ENCODE measurements at regions not wholly inside any gene's neighbourhood (a gene's known extent, or its start where the extent isn't known, plus 50 kb on each side); places are given as distances from the start of the nearest gene placed in this dataset.
A peak's percentile ranks its signal among the peaks of the same experiment; 100 is the strongest.

DNA sequence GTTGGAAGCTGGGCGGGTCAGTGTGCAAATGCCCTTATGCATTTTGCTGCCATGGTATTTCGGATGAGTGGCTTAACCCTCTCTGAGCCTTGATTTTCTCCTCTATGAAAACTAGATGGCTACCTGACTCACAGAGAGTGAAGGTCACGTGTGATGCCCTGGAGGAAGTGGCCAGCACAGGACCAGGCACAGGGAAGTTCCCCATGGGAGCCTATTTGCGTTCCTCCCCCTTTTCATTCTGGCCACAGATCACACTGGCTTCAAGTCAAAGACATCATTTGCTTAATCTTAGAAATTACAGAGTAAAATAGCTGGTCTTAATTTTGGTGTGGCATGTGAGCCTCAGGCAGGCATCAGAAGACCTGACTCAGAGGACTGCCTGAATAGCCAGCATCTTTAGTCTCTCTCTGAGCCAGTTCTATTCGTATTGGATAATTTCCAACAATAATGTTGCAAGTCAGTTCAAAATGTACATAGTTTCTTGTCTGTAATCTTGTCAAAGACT lies 57.6 kb upstream of the CD302 start:
- DNase-seq (ENCODE audit: low read depth, low spot score) (no peak), ATAC-seq (0 out of 3 replicates have a peak, but pooled peaks have one; percentile 18), FAIRE-seq (peak; percentile 31)
- in situ Hi-C loops (cut with MboI) (no loop called here), intact Hi-C loops (cut with micrococcal nuclease; ENCODE audit: unreplicated experiment) (no loop called here)
- no peaks in the 10 kb centered on the region for H3K9me3 ChIP-seq (replicated peaks; ENCODE audit: control insufficient read depth, insufficient read depth, low read length)
- no peaks in the 10 kb centered on the region for H3K4me1 ChIP-seq (ENCODE audit: control insufficient read depth, insufficient read depth, low read length)
- no peaks in the 10 kb centered on the region for H4K20me1 ChIP-seq (ENCODE audit: control insufficient read depth, insufficient read depth)
- H3K79me2 ChIP-seq (ENCODE audit: control insufficient read depth, insufficient read depth, low read length) = no peaks in the 10 kb centered on the region
- no peak overlapping the region for H3K9ac ChIP-seq (ENCODE audit: control insufficient read depth, insufficient read depth, low read length)
- ChIA-PET CTCF (interaction anchor here (0.9 to 1.2 kb wide), 5 partner anchors 10 to 84 kb away, joined by 3 to 5 read pairs (median 3); no protein-coding TSS in a partner anchor), POLR2A (interaction anchor here (1.2 kb wide), 1 partner anchor 45 kb away, joined by 3 read pairs; no protein-coding TSS in a partner anchor), RAD21 (ENCODE audit: unreplicated experiment) (interaction anchor here (1.0 to 1.2 kb wide), 2 partner anchors 40 to 113 kb away, joined by 3 to 4 read pairs; no protein-coding TSS in a partner anchor), SMC1A (ENCODE audit: uncharacterized antibody, unreplicated experiment) (interaction anchor here (0.9 to 1.2 kb wide), 2 partner anchors 64 to 112 kb away, joined by 3 read pairs; no protein-coding TSS in a partner anchor)
- WGBS (ENCODE audit: insufficient coverage, insufficient replicate concordance, low lambda C conversion rate, missing lambda C conversion rate) = 93% methylated on average over 5 of the region's 5 CpGs
- no peak overlapping the region for H2AFZ ChIP-seq (ENCODE audit: control insufficient read depth, low read depth, low read length)
- BruUV-seq (replicated peaks) = TSS peak; percentile 8
- no peak overlapping the region for H3K27ac ChIP-seq (ENCODE audit: control insufficient read depth, insufficient read depth)
- H3K4me3 ChIP-seq = no peak overlapping the region
- TF ChIP-seq, protein P1, sequence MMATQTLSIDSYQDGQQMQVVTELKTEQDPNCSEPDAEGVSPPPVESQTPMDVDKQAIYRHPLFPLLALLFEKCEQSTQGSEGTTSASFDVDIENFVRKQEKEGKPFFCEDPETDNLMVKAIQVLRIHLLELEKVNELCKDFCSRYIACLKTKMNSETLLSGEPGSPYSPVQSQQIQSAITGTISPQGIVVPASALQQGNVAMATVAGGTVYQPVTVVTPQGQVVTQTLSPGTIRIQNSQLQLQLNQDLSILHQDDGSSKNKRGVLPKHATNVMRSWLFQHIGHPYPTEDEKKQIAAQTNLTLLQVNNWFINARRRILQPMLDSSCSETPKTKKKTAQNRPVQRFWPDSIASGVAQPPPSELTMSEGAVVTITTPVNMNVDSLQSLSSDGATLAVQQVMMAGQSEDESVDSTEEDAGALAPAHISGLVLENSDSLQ (IDR thresholded peaks at IDR 0.05) = no peak
- TF ChIP-seq, protein P2, sequence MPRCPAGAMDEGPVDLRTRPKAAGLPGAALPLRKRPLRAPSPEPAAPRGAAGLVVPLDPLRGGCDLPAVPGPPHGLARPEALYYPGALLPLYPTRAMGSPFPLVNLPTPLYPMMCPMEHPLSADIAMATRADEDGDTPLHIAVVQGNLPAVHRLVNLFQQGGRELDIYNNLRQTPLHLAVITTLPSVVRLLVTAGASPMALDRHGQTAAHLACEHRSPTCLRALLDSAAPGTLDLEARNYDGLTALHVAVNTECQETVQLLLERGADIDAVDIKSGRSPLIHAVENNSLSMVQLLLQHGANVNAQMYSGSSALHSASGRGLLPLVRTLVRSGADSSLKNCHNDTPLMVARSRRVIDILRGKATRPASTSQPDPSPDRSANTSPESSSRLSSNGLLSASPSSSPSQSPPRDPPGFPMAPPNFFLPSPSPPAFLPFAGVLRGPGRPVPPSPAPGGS (IDR thresholded peaks at IDR 0.05; ENCODE audit: borderline replicate concordance, insufficient read depth, low read depth, low read length, poor library complexity, severe bottlenecking) = no peak
- TF ChIP-seq CREB1 (IDR thresholded peaks at IDR 0.05; ENCODE audit: low read depth) (no peak), MEF2A (IDR thresholded peaks at IDR 0.05; ENCODE audit: insufficient read depth, low read depth, low read length) (no peak), POLR2AphosphoS2 (IDR thresholded peaks at IDR 0.05; ENCODE audit: low read depth, low read length) (no peak)
- peaks cover 0 to 25% of the 10 kb centered on the region in 2 experiments for H3K36me3 ChIP-seq (ENCODE audit: control insufficient read depth in 2 of 2, insufficient read depth in 2 of 2, low read length in 1 of 2)
- H3K4me2 ChIP-seq (ENCODE audit: control insufficient read depth, insufficient read depth) = no peak overlapping the region
- H3K27me3 ChIP-seq (replicated peaks in 1 of 2; ENCODE audit: control insufficient read depth in 2 of 2, insufficient read depth in 2 of 2, low read length in 1 of 2) = no peaks in the 10 kb centered on the region

Measured in GM12878 (cell line).